Liver (tissue), 7 donors: ENCODE measurements at regions not wholly inside any gene's neighbourhood (a gene's known extent, or its start where the extent isn't known, plus 50 kb on each side); places are given as distances from the start of the nearest gene placed in this dataset.

Experiments used
- DNase-seq: peaks from one replicate; pipeline ENCODE4 v3.0.0-alpha.2; 2017; ENCODE audit warnings: low spot score
- H3K27ac ChIP-seq, 2 donors: one replicate each; pipeline ENCODE4 v1.7.0; 2013; ENCODE audit warnings: inconsistent platforms in 2 of 2, low read length in 2 of 2, control low read depth in 1 of 2, low read depth in 1 of 2, mild to moderate bottlenecking in 1 of 2
- H3K27me3 ChIP-seq, 4 donors: one replicate each; pipeline versions ENCODE4 v1.6.1 to v1.7.0; 2013; ENCODE audit warnings: low read length in 3 of 4, inconsistent platforms in 1 of 4, mild to moderate bottlenecking in 1 of 4, moderate library complexity in 1 of 4; ENCODE audit not compliant: control insufficient read depth in 4 of 4, insufficient read depth in 4 of 4
- H3K36me3 ChIP-seq, 4 donors: one replicate each; pipeline versions ENCODE4 v1.6.1 to v1.7.0; 2013; ENCODE audit warnings: low read length in 3 of 4, mild to moderate bottlenecking in 3 of 4, low read depth in 1 of 4, moderate library complexity in 1 of 4; ENCODE audit not compliant: control insufficient read depth in 4 of 4, insufficient read depth in 3 of 4
- H3K4me1 ChIP-seq, 4 donors: one replicate each; pipeline versions ENCODE4 v1.6.1 to v1.7.0; 2013; ENCODE audit warnings: low read length in 3 of 4, mild to moderate bottlenecking in 3 of 4, moderate library complexity in 1 of 4; ENCODE audit not compliant: control insufficient read depth in 4 of 4, insufficient read depth in 4 of 4
- H3K4me3 ChIP-seq, 3 donors: one replicate each; pipeline versions ENCODE4 v1.6.1 to v1.7.0; 2013; ENCODE audit warnings: low read length in 3 of 3, control low read depth in 1 of 3, low read depth in 1 of 3, mild to moderate bottlenecking in 1 of 3
- H3K9ac ChIP-seq, 2 donors: one replicate each; pipeline ENCODE4 v1.7.0; 2013; ENCODE audit warnings: low read length in 2 of 2, mild to moderate bottlenecking in 2 of 2, moderate library complexity in 2 of 2, control low read depth in 1 of 2, low read depth in 1 of 2
- H3K9me3 ChIP-seq, 4 donors: one replicate each; pipeline versions ENCODE4 v1.6.1 to v1.7.0; 2013; ENCODE audit warnings: low read length in 3 of 4; ENCODE audit not compliant: control insufficient read depth in 4 of 4
- FOXA1 ChIP-seq: IDR thresholded peaks from 2 replicates; pipeline ENCODE4 v1.6.1; 2016; ENCODE audit warnings: antibody characterized with exemption
- GABPA ChIP-seq, 2 donors: IDR thresholded peaks in 1 of 2; conservative IDR thresholded peaks in 1 of 2; 2 replicates each; pipeline ENCODE4 v1.6.1; 2016; ENCODE audit warnings: antibody characterized with exemption in 2 of 2, mild to moderate bottlenecking in 1 of 2, moderate library complexity in 1 of 2
- HNF4A ChIP-seq, 2 donors: conservative IDR thresholded peaks; 2 replicates each; pipeline ENCODE4 v1.6.1; 2016; ENCODE audit warnings: antibody characterized with exemption in 2 of 2, mild to moderate bottlenecking in 2 of 2
- HNF4G ChIP-seq: IDR thresholded peaks from 2 replicates; pipeline ENCODE4 v1.6.1; 2016; ENCODE audit warnings: antibody characterized with exemption
- JUND ChIP-seq, 2 donors: IDR thresholded peaks; 2 replicates each; pipeline ENCODE4 v1.6.1; 2016; ENCODE audit warnings: antibody characterized with exemption in 2 of 2
- NR2F2 ChIP-seq: IDR thresholded peaks from 2 replicates; pipeline ENCODE4 v1.6.1; 2016; ENCODE audit warnings: antibody characterized with exemption
- RAD21 ChIP-seq, 2 donors: IDR thresholded peaks; 2 replicates each; pipeline ENCODE4 v1.6.1; 2016; ENCODE audit warnings: antibody characterized with exemption in 2 of 2, mild to moderate bottlenecking in 2 of 2
- RXRA ChIP-seq, 2 donors: IDR thresholded peaks; 2 replicates each; pipeline ENCODE4 v1.6.1; 2017 to 2018; ENCODE audit warnings: antibody characterized with exemption in 2 of 2, mild to moderate bottlenecking in 1 of 2
- YY1 ChIP-seq: IDR thresholded peaks from 2 replicates; pipeline ENCODE4 v1.6.1; 2016; ENCODE audit warnings: antibody characterized with exemption, mild to moderate bottlenecking
- WGBS: extraction: QIAGEN DNeasy Blood & Tissue Kit; methylation state at CpG from one replicate; pipeline ENCODE4 v1.1.7; 2013; 5-methylcytosine and 5-hydroxymethylcytosine counted together
- TF ChIP-seq, protein P1 (sequence below): IDR thresholded peaks from 2 replicates; pipeline ENCODE4 v1.6.1; 2016; ENCODE audit warnings: antibody characterized with exemption
- TF ChIP-seq, protein P2 (sequence below): IDR thresholded peaks from 2 replicates; pipeline ENCODE4 v1.6.1; 2016; ENCODE audit warnings: antibody characterized with exemption
- TF ChIP-seq, protein P3 (sequence below): IDR thresholded peaks from 2 replicates; pipeline ENCODE4 v1.6.1; 2016; ENCODE audit warnings: antibody characterized with exemption
- TF ChIP-seq, protein P4 (sequence below): IDR thresholded peaks from 2 replicates; pipeline ENCODE4 v1.6.1; 2016; ENCODE audit warnings: antibody characterized with exemption, mild to moderate bottlenecking
- donor health status: healthy.
- donor health status: healthy.
- donor health status: healthy.
- donor health status: healthy.

- TF ChIP-seq HNF4G (no peak), FOXA1 (no peak)
- no peaks in the 10 kb centered on the region for H3K9me3 ChIP-seq
- peaks cover 2 to 13% (median 10%) of the 10 kb centered on the region in 4 donors for H3K4me1 ChIP-seq
- H3K27ac ChIP-seq: no peak overlapping the region
- 95% methylated on average over 11 of the region's 11 CpGs for WGBS
- H3K36me3 ChIP-seq: no peaks in the 10 kb centered on the region
- DNase-seq: no peak
- H3K27me3 ChIP-seq: no peaks in the 10 kb centered on the region
- H3K9ac ChIP-seq: no peak overlapping the region
- no peak overlapping the region for H3K4me3 ChIP-seq
Observed at GRCh38 chr3:72322264-72322976, 525.8 kb downstream of the SHQ1 start.

GRCh38 chr3:72320955-72321303 is 527.3 kb downstream of the SHQ1 start:
- no peaks in the 10 kb centered on the region for H3K9me3 ChIP-seq
- TF ChIP-seq RXRA (IDR thresholded peaks at IDR 0.05) (no peak), JUND (IDR thresholded peaks at IDR 0.05) (no peak), NR2F2 (no peak), YY1 (no peak), RAD21 (IDR thresholded peaks at IDR 0.05) (no peak), HNF4A (conservative IDR thresholded peaks at IDR 0.05) (no peak), FOXA1 (no peak), GABPA (IDR thresholded peaks at IDR 0.05 in 1 of 2, conservative IDR thresholded peaks at IDR 0.05 in 1 of 2) (no peak)
- TF ChIP-seq, protein P1, sequence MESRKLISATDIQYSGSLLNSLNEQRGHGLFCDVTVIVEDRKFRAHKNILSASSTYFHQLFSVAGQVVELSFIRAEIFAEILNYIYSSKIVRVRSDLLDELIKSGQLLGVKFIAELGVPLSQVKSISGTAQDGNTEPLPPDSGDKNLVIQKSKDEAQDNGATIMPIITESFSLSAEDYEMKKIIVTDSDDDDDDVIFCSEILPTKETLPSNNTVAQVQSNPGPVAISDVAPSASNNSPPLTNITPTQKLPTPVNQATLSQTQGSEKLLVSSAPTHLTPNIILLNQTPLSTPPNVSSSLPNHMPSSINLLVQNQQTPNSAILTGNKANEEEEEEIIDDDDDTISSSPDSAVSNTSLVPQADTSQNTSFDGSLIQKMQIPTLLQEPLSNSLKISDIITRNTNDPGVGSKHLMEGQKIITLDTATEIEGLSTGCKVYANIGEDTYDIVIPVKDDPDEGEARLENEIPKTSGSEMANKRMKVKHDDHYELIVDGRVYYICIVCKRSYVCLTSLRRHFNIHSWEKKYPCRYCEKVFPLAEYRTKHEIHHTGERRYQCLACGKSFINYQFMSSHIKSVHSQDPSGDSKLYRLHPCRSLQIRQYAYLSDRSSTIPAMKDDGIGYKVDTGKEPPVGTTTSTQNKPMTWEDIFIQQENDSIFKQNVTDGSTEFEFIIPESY: no peak
- TF ChIP-seq, protein P2, sequence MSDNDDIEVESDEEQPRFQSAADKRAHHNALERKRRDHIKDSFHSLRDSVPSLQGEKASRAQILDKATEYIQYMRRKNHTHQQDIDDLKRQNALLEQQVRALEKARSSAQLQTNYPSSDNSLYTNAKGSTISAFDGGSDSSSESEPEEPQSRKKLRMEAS: no peak
- TF ChIP-seq, protein P3, sequence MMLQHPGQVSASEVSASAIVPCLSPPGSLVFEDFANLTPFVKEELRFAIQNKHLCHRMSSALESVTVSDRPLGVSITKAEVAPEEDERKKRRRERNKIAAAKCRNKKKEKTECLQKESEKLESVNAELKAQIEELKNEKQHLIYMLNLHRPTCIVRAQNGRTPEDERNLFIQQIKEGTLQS: no peak
- TF ChIP-seq, protein P4, sequence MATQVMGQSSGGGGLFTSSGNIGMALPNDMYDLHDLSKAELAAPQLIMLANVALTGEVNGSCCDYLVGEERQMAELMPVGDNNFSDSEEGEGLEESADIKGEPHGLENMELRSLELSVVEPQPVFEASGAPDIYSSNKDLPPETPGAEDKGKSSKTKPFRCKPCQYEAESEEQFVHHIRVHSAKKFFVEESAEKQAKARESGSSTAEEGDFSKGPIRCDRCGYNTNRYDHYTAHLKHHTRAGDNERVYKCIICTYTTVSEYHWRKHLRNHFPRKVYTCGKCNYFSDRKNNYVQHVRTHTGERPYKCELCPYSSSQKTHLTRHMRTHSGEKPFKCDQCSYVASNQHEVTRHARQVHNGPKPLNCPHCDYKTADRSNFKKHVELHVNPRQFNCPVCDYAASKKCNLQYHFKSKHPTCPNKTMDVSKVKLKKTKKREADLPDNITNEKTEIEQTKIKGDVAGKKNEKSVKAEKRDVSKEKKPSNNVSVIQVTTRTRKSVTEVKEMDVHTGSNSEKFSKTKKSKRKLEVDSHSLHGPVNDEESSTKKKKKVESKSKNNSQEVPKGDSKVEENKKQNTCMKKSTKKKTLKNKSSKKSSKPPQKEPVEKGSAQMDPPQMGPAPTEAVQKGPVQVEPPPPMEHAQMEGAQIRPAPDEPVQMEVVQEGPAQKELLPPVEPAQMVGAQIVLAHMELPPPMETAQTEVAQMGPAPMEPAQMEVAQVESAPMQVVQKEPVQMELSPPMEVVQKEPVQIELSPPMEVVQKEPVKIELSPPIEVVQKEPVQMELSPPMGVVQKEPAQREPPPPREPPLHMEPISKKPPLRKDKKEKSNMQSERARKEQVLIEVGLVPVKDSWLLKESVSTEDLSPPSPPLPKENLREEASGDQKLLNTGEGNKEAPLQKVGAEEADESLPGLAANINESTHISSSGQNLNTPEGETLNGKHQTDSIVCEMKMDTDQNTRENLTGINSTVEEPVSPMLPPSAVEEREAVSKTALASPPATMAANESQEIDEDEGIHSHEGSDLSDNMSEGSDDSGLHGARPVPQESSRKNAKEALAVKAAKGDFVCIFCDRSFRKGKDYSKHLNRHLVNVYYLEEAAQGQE: no peak
- H3K27ac ChIP-seq: no peak overlapping the region
- no peaks in the 10 kb centered on the region for H3K36me3 ChIP-seq
- H3K4me1 ChIP-seq: peaks cover 5 to 23% (median 19%) of the 10 kb centered on the region in 4 donors
- no peak for DNase-seq
- no peaks in the 10 kb centered on the region for H3K27me3 ChIP-seq
- no peak overlapping the region for H3K9ac ChIP-seq
- WGBS: 89% methylated on average over 3 of the region's 3 CpGs
- H3K4me3 ChIP-seq: no peak overlapping the region
